ENCODE measurements at regions not wholly inside any gene's neighbourhood (a gene's known extent, or its start where the extent isn't known, plus 50 kb on each side); places are given as distances from the start of the nearest gene placed in this dataset.
A peak's percentile ranks its signal among the peaks of the same experiment; 100 is the strongest.
"Not testable (repeated sequence)": the region's sequence is repeated elsewhere in the genome, so short reads cannot be mapped to it uniquely, and the experiment has no call there.

DNA sequence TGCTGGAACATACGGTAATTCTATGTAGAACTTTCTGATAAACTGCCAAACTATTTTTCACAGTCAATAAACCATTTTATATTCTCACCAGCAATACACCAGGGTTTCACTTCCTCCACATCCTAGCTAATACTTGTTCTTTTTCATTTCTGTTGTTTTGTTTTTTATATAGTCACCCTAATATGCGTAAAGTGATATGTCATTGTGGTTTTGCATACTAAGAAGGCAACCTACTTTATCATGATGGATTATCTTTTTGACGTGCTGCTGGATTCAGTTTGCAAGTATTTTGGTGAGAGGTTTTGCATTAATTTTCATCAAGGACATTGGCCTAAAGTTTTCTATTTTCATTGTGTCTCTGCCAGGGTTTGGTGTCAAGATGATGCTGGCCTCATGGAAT lies 1384.1 kb downstream of the UQCRFS1 start:
- DNase-seq = no peak

DNA sequence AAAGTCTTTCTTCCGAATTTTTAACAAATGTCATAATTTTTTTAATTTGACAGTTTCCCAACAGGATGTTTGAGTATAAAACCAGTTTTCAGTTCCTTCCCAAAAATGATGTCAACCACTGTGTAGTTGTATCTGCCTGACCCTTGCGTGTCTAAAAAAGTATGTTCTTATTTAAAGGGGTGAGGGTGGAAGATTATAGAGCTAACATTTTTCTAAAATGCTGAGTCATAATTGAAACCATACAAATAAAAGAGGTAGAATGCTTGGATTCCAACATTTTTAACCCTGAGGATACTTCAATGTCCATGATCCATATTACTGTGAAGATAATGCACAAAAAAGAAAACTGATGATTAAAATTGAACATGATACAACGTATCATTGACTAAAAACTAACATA lies 1388.8 kb downstream of the UQCRFS1 start:
- no peak for DNase-seq

GRCh38 chr19:27822336-27822735 lies 1390.6 kb downstream of the UQCRFS1 start:
- no peak for DNase-seq

- DNase-seq = no peak
Observed at GRCh38 chr19:27821418-27822018, 1391.4 kb downstream of the UQCRFS1 start.

DNA sequence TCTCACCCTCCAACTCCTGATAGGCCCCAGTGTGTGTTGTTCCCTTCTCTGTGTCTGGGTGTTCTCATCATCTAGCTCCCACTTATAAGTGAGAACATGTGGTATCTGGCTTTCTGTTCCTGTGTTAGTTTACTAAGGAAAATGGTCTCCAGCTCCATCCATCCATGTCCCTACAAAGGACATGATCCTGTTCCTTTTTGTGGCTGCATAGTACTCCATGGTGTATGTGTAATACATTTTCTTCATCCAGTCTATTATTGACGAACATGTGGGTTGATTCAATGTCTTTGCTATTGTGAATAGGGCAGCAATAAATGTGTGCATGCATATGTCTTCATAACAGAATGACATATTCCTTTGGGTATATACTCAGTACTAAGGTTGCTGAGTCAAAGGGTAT lies 1397.0 kb downstream of the UQCRFS1 start:
- no peak for DNase-seq

DNA sequence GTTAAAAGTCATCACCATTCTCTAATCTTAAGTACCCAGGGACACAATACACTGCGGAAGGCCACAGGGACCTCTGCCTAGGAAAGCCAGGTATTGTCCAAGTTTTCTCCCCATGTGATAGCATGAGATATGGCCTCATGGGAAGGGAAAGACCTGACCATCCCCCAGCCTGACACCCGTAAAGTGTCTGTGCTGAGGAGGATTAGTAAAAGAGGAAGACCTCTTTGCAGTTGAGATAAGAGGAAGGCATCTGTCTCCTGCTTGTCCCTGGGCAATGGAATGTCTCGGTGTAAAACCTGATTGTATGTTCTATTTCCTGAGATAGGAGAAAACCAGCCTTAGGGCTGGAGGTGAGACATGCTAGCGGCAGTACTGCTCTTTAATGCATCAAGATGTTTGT lies 1398.1 kb downstream of the UQCRFS1 start:
- DNase-seq = not testable (repeated sequence)

- DNase-seq = not testable (repeated sequence)
Observed at GRCh38 chr19:27814274-27814673, 1398.7 kb downstream of the UQCRFS1 start.

GRCh38 chr19:27806471-27807070 lies 1406.4 kb downstream of the UQCRFS1 start:
- DNase-seq = no peak

- DNase-seq = no peak
Observed at GRCh38 chr19:27805848-27806247, 1407.1 kb downstream of the UQCRFS1 start.

DNA sequence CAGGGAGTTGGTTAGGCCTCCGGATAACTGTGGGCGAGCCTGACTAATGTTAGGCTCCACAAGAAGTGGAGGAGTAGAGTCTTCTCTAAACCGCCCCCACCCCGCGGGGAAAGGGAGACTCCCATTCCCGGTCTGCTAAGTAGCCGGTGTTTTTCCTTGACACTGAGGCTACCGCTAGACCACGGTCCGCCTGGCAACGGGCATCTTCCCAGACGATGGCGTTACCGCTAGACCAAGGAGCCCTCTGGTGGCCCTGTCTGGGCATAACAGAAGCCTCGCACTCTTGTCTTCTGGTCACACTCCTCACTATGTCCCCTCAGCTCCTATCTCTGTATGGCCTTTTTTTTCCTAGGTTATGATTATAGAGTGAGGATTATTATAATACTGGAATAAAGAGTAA lies 1410.7 kb downstream of the UQCRFS1 start:
- DNase-seq = not testable (repeated sequence)

DNA sequence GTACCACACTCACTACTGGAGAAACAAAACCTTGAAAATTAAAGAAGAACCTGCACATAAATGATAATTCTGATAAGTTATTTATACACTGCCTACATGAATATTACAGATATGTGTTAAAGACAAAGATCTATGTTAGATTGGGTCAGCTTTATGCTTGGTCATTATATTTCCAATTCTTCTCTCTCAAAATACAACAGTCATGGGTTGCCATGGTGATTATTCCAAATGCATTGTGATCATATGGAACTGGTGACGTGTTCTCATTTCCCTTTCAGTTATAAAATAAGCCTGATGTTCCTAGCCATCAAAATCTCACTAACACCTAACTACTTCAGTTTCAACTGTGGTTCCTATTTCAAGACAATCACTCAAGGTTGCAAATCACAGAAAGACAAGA lies 1416.4 kb downstream of the UQCRFS1 start:
- DNase-seq = no peak

DNA sequence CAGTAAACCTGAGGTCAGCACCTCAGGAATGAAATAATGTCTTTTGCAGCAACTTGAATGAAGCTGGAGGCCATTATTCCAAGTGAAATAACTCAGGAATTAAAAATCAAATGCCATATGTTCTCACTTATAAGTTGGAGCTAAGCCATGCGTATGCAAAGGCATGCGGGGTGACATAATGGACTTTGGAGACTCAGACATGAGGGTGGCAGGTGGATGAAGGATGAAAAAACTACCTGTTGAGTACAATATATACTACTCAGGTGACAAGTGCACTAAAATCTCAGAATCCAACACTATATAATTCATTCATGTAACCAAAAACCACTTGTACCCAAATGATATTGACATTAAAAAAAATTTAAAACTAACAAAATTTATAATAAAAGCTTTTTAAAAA lies 1416.9 kb downstream of the UQCRFS1 start:
- no peak for DNase-seq

GRCh38 chr19:27795369-27795768 lies 1417.6 kb downstream of the UQCRFS1 start:
- DNase-seq = no peak

DNA sequence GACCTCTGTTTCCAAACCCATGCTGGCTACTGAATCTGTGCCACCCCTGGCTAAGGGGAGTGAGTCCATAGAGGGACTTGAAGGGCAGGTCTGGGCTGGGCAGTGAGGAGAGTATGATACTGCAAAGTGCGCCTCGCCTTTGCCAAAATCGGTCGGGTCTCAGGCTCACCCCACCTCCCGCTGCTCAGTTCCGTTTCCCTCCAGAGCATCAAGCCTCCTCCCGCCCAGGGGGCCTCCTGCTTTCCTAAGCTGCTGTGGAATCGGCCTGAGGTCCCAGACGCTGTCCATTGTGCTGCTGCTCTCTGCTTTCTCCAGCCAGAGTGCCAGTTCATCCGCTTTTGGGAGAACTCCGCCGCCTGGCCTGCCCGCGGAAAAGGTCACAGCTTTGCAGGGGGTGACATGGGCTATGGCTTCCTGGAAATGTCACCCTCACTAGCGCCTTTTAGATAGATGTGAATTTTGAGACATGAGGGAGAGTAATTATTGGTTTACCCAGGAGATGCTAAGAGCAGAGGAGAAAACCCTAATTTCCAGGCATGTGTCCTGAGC lies 1418.4 kb downstream of the UQCRFS1 start:
- no peak for DNase-seq

GRCh38 chr19:27793644-27794493 lies 1419.1 kb downstream of the UQCRFS1 start:
- DNase-seq = peak; percentile 88

GRCh38 chr19:27793128-27793643 lies 1419.8 kb downstream of the UQCRFS1 start:
- DNase-seq = peak; percentile 65

- DNase-seq = no peak
Observed at GRCh38 chr19:27792576-27793127, 1420.3 kb downstream of the UQCRFS1 start.

GRCh38 chr19:27780367-27781075 lies 1432.4 kb downstream of the UQCRFS1 start:
- DNase-seq = no peak

- no peak for DNase-seq
Observed at GRCh38 chr19:27779954-27780353, 1433.0 kb downstream of the UQCRFS1 start.

DNA sequence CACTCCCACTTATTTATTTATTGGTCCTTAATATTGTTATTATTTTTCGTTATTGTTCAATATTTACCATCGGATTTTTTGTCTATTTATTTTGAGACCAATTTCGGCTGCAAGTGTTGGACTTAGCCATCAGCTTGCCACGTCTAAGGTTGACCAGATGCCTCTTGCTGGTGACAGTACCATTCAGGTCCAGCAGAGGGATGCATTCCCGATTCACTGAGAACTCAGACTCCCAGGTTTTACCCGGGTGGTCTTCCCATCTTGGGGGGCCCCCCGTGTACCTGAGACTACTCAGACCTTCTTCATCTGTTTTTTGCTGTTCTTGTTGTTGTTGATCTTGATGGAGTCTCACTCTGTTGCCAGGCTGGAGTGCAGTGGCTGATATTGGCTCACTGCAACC lies 1435.2 kb downstream of the UQCRFS1 start:
- DNase-seq = no peak

- DNase-seq = no peak
Observed at GRCh38 chr19:27777242-27777641, 1435.7 kb downstream of the UQCRFS1 start.

GRCh38 chr19:27776524-27776923 lies 1436.4 kb downstream of the UQCRFS1 start:
- no peak for DNase-seq

DNA sequence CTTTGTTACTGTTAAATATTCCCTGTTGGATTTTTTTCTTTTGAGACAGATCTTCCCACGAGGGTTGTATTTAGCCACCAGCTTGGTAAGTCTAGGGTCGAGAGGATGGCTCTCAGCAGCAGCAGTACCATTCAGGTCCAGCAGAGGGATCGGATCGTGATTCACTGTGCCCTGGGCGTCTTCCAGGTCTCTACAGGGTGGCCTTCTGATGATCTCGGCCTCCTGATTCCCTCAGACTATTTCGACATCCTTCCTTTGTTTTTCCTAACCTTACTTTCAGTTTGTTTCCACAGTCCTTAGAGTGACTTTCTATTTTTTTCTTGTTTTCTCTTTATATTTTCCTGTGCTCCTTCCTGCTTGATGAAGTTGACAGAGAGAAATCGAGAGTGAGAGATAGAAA lies 1436.9 kb downstream of the UQCRFS1 start:
- no peak for DNase-seq
